Mammary epithelial cell (primary cell): ENCODE measurements at regions not wholly inside any gene's neighbourhood (a gene's known extent, or its start where the extent isn't known, plus 50 kb on each side); places are given as distances from the start of the nearest gene placed in this dataset.

Experiments used
- EZH2 ChIP-seq: IDR thresholded peaks from 2 replicates; pipeline ENCODE4 v1.6.1; 2012; ENCODE audit warnings: low read length, inconsistent platforms, borderline replicate concordance
- TF ChIP-seq, protein P1 (sequence below), 2 donors: IDR thresholded peaks in 1 of 2; conservative IDR thresholded peaks in 1 of 2; 2 replicates each; pipeline ENCODE4 v1.5.1; 2011 to 2012; ENCODE audit warnings: inconsistent platforms in 2 of 2, low read length in 2 of 2, mild to moderate bottlenecking in 2 of 2, control low read depth in 1 of 2, low read depth in 1 of 2; ENCODE audit not compliant: insufficient read depth in 1 of 2; ENCODE audit errors: extremely low read depth in 1 of 2

- TF ChIP-seq, protein P1, sequence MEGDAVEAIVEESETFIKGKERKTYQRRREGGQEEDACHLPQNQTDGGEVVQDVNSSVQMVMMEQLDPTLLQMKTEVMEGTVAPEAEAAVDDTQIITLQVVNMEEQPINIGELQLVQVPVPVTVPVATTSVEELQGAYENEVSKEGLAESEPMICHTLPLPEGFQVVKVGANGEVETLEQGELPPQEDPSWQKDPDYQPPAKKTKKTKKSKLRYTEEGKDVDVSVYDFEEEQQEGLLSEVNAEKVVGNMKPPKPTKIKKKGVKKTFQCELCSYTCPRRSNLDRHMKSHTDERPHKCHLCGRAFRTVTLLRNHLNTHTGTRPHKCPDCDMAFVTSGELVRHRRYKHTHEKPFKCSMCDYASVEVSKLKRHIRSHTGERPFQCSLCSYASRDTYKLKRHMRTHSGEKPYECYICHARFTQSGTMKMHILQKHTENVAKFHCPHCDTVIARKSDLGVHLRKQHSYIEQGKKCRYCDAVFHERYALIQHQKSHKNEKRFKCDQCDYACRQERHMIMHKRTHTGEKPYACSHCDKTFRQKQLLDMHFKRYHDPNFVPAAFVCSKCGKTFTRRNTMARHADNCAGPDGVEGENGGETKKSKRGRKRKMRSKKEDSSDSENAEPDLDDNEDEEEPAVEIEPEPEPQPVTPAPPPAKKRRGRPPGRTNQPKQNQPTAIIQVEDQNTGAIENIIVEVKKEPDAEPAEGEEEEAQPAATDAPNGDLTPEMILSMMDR (conservative IDR thresholded peaks at IDR 0.05 in 1 of 2, IDR thresholded peaks at IDR 0.05 in 1 of 2; ENCODE audit: extremely low read depth in 1 of 2, insufficient read depth in 1 of 2, low read depth in 1 of 2, low read length in 2 of 2): no peak
- no peak for TF ChIP-seq EZH2
Measured at GRCh38 chr7:42567051-42567450, 330.0 kb upstream of the GLI3 start.
